Gastroesophageal sphincter (tissue), 3 donors: ENCODE measurements at regions not wholly inside any gene's neighbourhood (a gene's known extent, or its start where the extent isn't known, plus 50 kb on each side); places are given as distances from the start of the nearest gene placed in this dataset.

ENCODE experiments used
- EP300 ChIP-seq: sonication (generic); formaldehyde crosslinking; IDR thresholded peaks from one replicate; pipeline ENCODE4 v1.6.1; 2017; ENCODE audit warnings: antibody characterized with exemption, mild to moderate bottlenecking
- TF ChIP-seq, protein P1 (sequence below), 4 experiments: fragments of 200-600 bp in 2 of 4; fragments of 450-650 bp in 2 of 4; sonication (generic) in 1 of 4; IDR thresholded peaks; one replicate each; pipeline ENCODE4 v1.5.1; 2017 to 2019; ENCODE audit warnings: antibody characterized with exemption in 4 of 4, mild to moderate bottlenecking in 2 of 4, moderate library complexity in 2 of 4

GRCh38 chr1:218226005-218226404 is 59.1 kb upstream of the RRP15 start:
- TF ChIP-seq, protein P1, sequence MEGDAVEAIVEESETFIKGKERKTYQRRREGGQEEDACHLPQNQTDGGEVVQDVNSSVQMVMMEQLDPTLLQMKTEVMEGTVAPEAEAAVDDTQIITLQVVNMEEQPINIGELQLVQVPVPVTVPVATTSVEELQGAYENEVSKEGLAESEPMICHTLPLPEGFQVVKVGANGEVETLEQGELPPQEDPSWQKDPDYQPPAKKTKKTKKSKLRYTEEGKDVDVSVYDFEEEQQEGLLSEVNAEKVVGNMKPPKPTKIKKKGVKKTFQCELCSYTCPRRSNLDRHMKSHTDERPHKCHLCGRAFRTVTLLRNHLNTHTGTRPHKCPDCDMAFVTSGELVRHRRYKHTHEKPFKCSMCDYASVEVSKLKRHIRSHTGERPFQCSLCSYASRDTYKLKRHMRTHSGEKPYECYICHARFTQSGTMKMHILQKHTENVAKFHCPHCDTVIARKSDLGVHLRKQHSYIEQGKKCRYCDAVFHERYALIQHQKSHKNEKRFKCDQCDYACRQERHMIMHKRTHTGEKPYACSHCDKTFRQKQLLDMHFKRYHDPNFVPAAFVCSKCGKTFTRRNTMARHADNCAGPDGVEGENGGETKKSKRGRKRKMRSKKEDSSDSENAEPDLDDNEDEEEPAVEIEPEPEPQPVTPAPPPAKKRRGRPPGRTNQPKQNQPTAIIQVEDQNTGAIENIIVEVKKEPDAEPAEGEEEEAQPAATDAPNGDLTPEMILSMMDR (IDR thresholded peaks at IDR 0.05): no peak
- no peak for TF ChIP-seq EP300
